ENCODE measurements at regions not wholly inside any gene's neighbourhood (a gene's known extent, or its start where the extent isn't known, plus 50 kb on each side); places are given as distances from the start of the nearest gene placed in this dataset.

GRCh38 chr1:82449506-82450057 lies 648.8 kb downstream of the ADGRL2 start:
- Histone ChIP-seq H3K27me3 (no peaks in the 10 kb centered on the region), H3K4me1 (no peaks in the 10 kb centered on the region), H3K36me3 (no peaks in the 10 kb centered on the region), H3K27ac (no peak overlapping the region), H3K9me3 (peaks cover 0 to 24% (median 7%) of the 10 kb centered on the region in 4 donors), H3K4me3 (no peak overlapping the region)
- no peak for TF ChIP-seq EP300 (IDR thresholded peaks at IDR 0.05)
- no peak for TF ChIP-seq POLR2AphosphoS5 (IDR thresholded peaks at IDR 0.05)
- no peak for TF ChIP-seq CTCF (IDR thresholded peaks at IDR 0.05)
- no peak for TF ChIP-seq POLR2A (IDR thresholded peaks at IDR 0.05)
- 75 to 88% (median 81%) methylated on average over 4 of the region's 4 CpGs for WGBS, 5 donors
- no peak for DNase-seq
- intact Hi-C loops (cut with DNase I; ENCODE audit: low total_unique reads) = no loop called here

DNA sequence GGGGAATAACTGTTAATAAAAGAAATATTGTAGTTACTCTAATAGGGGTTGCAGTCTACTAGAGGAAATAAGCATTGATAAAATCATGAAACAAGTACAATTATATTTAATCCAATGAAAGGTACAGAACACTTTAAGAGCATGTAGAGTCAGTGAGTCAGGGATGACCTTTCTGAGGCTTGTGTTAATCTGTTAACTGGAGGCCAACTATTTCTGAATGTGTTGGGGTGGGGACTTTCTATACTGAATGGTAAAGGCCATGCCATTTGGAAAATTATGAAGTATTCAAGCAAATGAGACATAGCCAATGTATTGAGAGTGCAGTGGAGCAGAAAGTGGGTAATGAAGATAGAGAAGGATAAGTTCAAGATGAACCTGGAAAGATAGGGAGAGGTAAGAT lies 646.2 kb downstream of the ADGRL2 start:
- intact Hi-C loops (cut with DNase I; ENCODE audit: low total_unique reads) = no loop called here
- TF ChIP-seq EP300 (IDR thresholded peaks at IDR 0.05) = no peak
- TF ChIP-seq CTCF (IDR thresholded peaks at IDR 0.05) = no peak
- TF ChIP-seq POLR2A (IDR thresholded peaks at IDR 0.05) = no peak
- TF ChIP-seq POLR2AphosphoS5 (IDR thresholded peaks at IDR 0.05) = no peak
- H3K4me1 ChIP-seq = no peaks in the 10 kb centered on the region
- H3K9me3 ChIP-seq = peaks cover 0 to 12% (median under 1%) of the 10 kb centered on the region in 4 donors
- no peaks in the 10 kb centered on the region for H3K36me3 ChIP-seq
- no peaks in the 10 kb centered on the region for H3K27me3 ChIP-seq
- DNase-seq = no peak
- H3K4me3 ChIP-seq = no peak overlapping the region
- H3K27ac ChIP-seq = no peak overlapping the region

DNA sequence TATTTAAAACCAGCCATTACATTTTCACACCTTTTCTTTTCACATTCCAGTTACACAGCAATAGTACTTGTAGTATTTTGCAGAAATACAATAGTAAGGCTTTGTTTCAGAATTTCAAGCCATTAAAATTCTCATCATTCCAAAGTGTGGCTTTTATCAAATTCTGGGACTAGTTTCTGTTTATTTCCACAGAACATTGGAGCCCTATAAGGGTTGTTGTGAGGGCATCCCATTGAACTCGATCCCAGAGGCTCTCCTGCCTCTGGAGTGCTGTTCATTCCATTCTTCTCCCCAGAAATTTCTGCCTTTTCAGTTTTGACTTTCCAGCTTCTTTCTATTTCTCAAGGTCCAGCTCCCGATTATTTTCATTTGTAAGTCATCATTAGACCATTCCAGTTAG lies 645.5 kb downstream of the ADGRL2 start:
- WGBS, 5 donors = 48 to 70% (median 63%) methylated on average over 2 of the region's 2 CpGs
- H3K36me3 ChIP-seq = no peaks in the 10 kb centered on the region
- DNase-seq = peak in 1 of 2 donors; percentile 37
- TF ChIP-seq EP300 (IDR thresholded peaks at IDR 0.05) = no peak
- TF ChIP-seq CTCF (IDR thresholded peaks at IDR 0.05) = no peak
- TF ChIP-seq POLR2AphosphoS5 (IDR thresholded peaks at IDR 0.05) = no peak
- TF ChIP-seq POLR2A (IDR thresholded peaks at IDR 0.05) = no peak
- H3K4me3 ChIP-seq = no peak overlapping the region
- intact Hi-C loops (cut with DNase I; ENCODE audit: low total_unique reads) = no loop called here
- H3K4me1 ChIP-seq = no peaks in the 10 kb centered on the region
- no peak overlapping the region for H3K27ac ChIP-seq
- H3K9me3 ChIP-seq = peaks cover 0 to 7% (median 0%) of the 10 kb centered on the region in 4 donors
- no peaks in the 10 kb centered on the region for H3K27me3 ChIP-seq

DNA sequence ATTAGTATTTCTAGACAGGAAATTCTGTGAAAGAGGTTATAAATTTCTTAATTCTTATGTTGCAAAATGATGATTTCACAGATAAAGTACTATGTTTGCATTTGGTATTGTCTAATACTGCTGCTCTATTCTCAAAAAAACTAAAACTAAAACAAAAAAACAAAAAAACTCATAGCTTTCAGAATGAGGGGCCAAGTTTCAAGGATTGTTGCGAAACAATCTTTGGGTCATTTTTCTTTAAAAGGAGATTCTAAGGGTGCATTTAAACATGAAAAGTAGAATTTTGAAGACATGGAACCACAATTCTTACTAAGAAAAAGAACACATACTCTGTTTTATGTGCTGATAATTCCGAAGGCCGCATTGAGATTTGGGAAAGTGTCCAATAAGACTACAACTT lies 645.1 kb downstream of the ADGRL2 start:
- Histone ChIP-seq H3K9me3 (peaks cover 0 to 3% (median 0%) of the 10 kb centered on the region in 4 donors), H3K36me3 (no peaks in the 10 kb centered on the region), H3K27ac (no peak overlapping the region), H3K4me3 (no peak overlapping the region), H3K27me3 (no peaks in the 10 kb centered on the region), H3K4me1 (no peaks in the 10 kb centered on the region)
- intact Hi-C loops (cut with DNase I; ENCODE audit: low total_unique reads) = no loop called here
- DNase-seq = no peak
- 77 to 86% (median 80%) methylated on average over 3 of the region's 3 CpGs for WGBS, 5 donors
- TF ChIP-seq POLR2A (IDR thresholded peaks at IDR 0.05) (no peak), POLR2AphosphoS5 (IDR thresholded peaks at IDR 0.05) (no peak)

- Histone ChIP-seq H3K9me3 (no peaks in the 10 kb centered on the region), H3K27ac (no peak overlapping the region), H3K36me3 (no peaks in the 10 kb centered on the region), H3K4me1 (no peaks in the 10 kb centered on the region), H3K27me3 (no peaks in the 10 kb centered on the region), H3K4me3 (no peak overlapping the region)
- TF ChIP-seq EP300 (IDR thresholded peaks at IDR 0.05) (no peak), POLR2A (IDR thresholded peaks at IDR 0.05) (no peak), POLR2AphosphoS5 (IDR thresholded peaks at IDR 0.05) (no peak), CTCF (IDR thresholded peaks at IDR 0.05) (no peak)
- WGBS, 5 donors = 83 to 92% (median 90%) methylated on average over 3 of the region's 3 CpGs
- no peak for DNase-seq
- intact Hi-C loops (cut with DNase I; ENCODE audit: low total_unique reads) = no loop called here
Measured at GRCh38 chr1:82445132-82445531, 644.4 kb downstream of the ADGRL2 start.

Measured in stomach (tissue), 8 donors.